ENCODE measurements at regions not wholly inside any gene's neighbourhood (a gene's known extent, or its start where the extent isn't known, plus 50 kb on each side); places are given as distances from the start of the nearest gene placed in this dataset.

DNA sequence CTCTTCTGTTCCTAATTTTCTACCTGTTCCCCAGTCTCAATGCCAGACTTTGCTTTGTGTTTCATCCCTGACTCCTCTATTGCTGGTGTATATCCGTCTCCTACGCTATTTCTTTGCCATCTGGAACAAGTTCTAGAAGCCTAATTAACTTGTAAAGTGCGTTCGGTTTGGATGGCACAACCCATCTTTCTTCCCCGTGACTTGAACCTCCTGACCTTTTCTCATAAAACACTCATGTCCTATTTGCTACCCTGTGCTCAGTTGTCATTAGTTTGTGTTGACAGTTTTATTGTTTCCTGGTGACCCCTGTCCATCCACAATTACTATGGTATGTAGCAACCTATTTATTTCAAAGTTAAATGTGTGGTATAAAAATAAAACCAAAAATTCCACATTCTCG, 323.5 kb downstream of the TLE4 start:
- ATAC-seq (no peak), DNase-seq (ENCODE audit: low spot score in 2 of 2) (no peak)
- H3K9me3 Mint-ChIP-seq, result no peaks in the 10 kb centered on the region
- no peaks in the 10 kb centered on the region for H3K36me3 Mint-ChIP-seq
- no peak overlapping the region for H3K27ac Mint-ChIP-seq
- no peaks in the 10 kb centered on the region for H3K4me1 Mint-ChIP-seq
- no peak overlapping the region for H3K4me3 Mint-ChIP-seq

DNA sequence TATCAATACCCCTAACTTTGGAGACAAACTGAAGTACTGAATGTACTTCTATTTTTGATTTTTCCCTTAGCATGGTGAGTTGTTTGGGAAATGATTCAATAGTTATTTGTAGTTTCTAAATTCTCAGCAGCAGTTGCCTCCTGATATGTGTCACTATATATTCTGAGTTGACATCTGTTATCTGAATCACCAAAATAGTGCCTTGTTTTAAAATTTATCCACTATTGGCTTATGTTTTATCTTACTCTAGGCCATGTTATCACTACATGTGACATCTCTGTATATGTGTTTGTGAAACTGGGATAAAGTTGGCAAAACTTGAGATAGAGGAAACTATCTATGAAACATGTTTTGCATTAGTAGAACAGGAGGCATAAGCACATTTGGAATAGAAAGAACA, 317.6 kb downstream of the TLE4 start:
- Mint-ChIP-seq H3K36me3 (no peaks in the 10 kb centered on the region), H3K4me3 (no peak overlapping the region), H3K9me3 (no peaks in the 10 kb centered on the region), H3K27ac (no peak overlapping the region), H3K4me1 (peaks cover 12% of the 10 kb centered on the region)
- no peak for ATAC-seq
- DNase-seq (ENCODE audit: low spot score in 2 of 2), result no peak

GRCh38 chr9:79885093-79885857, 313.5 kb downstream of the TLE4 start:
- no peaks in the 10 kb centered on the region for H3K9me3 Mint-ChIP-seq
- H3K36me3 Mint-ChIP-seq, result no peaks in the 10 kb centered on the region
- H3K4me3 Mint-ChIP-seq, result no peak overlapping the region
- ATAC-seq (no peak), DNase-seq (ENCODE audit: low spot score in 2 of 2) (no peak)
- H3K4me1 Mint-ChIP-seq, result peaks cover 44% of the 10 kb centered on the region
- H3K27ac Mint-ChIP-seq, result no peak overlapping the region

DNA sequence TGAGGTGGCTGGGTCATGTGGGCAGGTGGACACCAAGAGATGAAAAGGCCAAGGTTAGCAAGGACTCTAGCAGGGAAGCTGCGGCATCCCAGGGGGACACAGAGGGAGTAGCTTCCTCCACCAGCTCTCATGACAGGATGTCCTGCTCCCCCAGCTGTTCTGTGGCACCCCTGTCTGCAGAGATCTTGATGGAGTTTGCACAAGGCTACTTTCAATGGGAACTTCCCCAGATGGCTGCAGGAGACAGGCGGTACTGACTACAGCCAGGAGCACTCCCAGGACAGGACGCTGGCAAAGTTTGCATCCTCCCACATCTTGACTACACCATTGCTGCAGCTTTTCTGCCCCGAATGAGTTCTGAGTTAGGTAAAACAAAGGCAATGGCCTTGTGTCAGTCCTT, 312.8 kb downstream of the TLE4 start:
- DNase-seq (ENCODE audit: low spot score in 2 of 2), result no peak
- ATAC-seq, result no peak
- Mint-ChIP-seq H3K4me3 (no peak overlapping the region), H3K36me3 (no peaks in the 10 kb centered on the region), H3K27ac (no peak overlapping the region), H3K4me1 (peaks cover 44% of the 10 kb centered on the region), H3K9me3 (no peaks in the 10 kb centered on the region)

DNA sequence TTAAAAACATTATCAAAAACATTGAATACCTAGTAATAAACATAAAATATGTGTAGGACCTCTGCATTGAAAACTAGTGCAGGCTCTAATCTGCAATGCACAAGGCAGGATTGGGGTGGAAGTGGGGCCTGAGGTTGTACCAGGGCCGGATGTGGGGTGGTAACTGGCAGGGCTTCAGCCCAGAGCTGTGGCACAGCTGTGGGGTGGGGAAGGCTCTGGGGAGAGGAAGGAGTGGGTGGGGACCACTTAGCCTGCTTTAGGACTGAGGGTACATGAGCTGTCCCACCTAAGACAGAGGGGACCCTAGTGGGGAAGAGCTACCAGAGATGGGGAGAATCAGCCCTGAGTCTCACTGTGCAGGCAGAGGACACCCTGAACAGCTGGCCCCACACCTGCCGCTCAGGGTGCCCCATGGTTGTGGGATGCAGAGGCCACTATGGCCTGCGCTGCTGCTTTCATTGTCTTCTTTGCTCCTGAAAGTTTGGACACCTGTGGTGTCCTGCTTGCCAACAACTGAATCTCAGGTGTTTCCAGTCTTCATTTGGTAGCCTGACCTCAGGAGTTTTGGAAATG, 311.4 kb downstream of the TLE4 start:
- ATAC-seq (peak; percentile 97), DNase-seq (ENCODE audit: low spot score in 2 of 2) (peak; percentile 33 to 68)
- Mint-ChIP-seq H3K27ac (no peak overlapping the region), H3K4me1 (peaks cover 50% of the 10 kb centered on the region), H3K36me3 (no peaks in the 10 kb centered on the region), H3K4me3 (peak overlapping the region; percentile 39), H3K9me3 (no peaks in the 10 kb centered on the region)

DNA sequence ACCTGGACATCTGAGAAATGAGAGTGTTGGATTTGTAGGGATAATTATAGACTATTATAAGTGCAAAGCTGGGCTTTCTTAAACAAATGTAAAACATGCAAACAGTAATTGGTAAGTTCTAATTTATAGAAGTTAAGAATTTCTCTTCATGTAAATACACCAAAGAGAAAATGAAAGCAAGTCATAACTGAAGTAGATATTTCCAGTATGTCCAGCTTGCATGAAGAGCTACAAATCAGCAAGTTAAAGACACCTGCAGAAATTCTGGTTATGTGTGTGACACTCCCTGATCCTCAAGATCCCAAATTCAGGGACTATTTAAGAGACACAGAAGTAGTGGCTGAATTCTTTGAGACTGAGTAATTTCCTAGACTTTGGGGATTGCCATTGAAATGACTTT, 308.9 kb downstream of the TLE4 start:
- Mint-ChIP-seq H3K9me3 (no peaks in the 10 kb centered on the region), H3K4me1 (peaks cover 54% of the 10 kb centered on the region), H3K4me3 (no peak overlapping the region), H3K27ac (no peak overlapping the region), H3K36me3 (no peaks in the 10 kb centered on the region)
- ATAC-seq, result no peak
- DNase-seq (ENCODE audit: low spot score in 2 of 2), result no peak

- no peak overlapping the region for H3K27ac Mint-ChIP-seq
- H3K36me3 Mint-ChIP-seq, result no peaks in the 10 kb centered on the region
- no peak for DNase-seq (ENCODE audit: low spot score in 2 of 2)
- no peak for ATAC-seq
- H3K9me3 Mint-ChIP-seq, result no peaks in the 10 kb centered on the region
- H3K4me1 Mint-ChIP-seq, result peaks cover 29% of the 10 kb centered on the region
- no peak overlapping the region for H3K4me3 Mint-ChIP-seq
These were observed 306.3 kb downstream of the TLE4 start for GRCh38 chr9:79877943-79878602.

- Mint-ChIP-seq H3K4me3 (no peak overlapping the region), H3K9me3 (no peaks in the 10 kb centered on the region), H3K4me1 (peaks cover 22% of the 10 kb centered on the region), H3K36me3 (no peaks in the 10 kb centered on the region), H3K27ac (no peak overlapping the region)
- ATAC-seq (no peak), DNase-seq (ENCODE audit: low spot score in 2 of 2) (no peak)
These were observed 296.9 kb downstream of the TLE4 start for GRCh38 chr9:79868567-79869189.

- no peak for DNase-seq (ENCODE audit: low spot score in 2 of 2)
- peaks cover 22% of the 10 kb centered on the region for H3K4me1 Mint-ChIP-seq
- H3K27ac Mint-ChIP-seq, result no peak overlapping the region
- H3K36me3 Mint-ChIP-seq, result no peaks in the 10 kb centered on the region
- no peak overlapping the region for H3K4me3 Mint-ChIP-seq
- ATAC-seq, result no peak
- H3K9me3 Mint-ChIP-seq, result peaks cover 6% of the 10 kb centered on the region
These were observed 291.4 kb downstream of the TLE4 start for GRCh38 chr9:79862921-79863890.

- H3K36me3 Mint-ChIP-seq, result no peaks in the 10 kb centered on the region
- DNase-seq (ENCODE audit: low spot score in 2 of 2) (no peak), ATAC-seq (peak; percentile 76)
- H3K4me3 Mint-ChIP-seq, result no peak overlapping the region
- H3K27ac Mint-ChIP-seq, result peak overlapping the region; percentile 66
- peaks cover 6% of the 10 kb centered on the region for H3K9me3 Mint-ChIP-seq
- peaks cover 8% of the 10 kb centered on the region for H3K4me1 Mint-ChIP-seq
These were observed 286.7 kb downstream of the TLE4 start for GRCh38 chr9:79858508-79858907.

- DNase-seq (ENCODE audit: low spot score in 2 of 2) (no peak), ATAC-seq (no peak)
- H3K36me3 Mint-ChIP-seq, result no peaks in the 10 kb centered on the region
- no peak overlapping the region for H3K4me3 Mint-ChIP-seq
- peak overlapping the region; percentile 66 for H3K27ac Mint-ChIP-seq
- H3K4me1 Mint-ChIP-seq, result peaks cover 8% of the 10 kb centered on the region
- H3K9me3 Mint-ChIP-seq, result peaks cover 6% of the 10 kb centered on the region
These were observed 285.4 kb downstream of the TLE4 start for GRCh38 chr9:79857188-79857587.

- ATAC-seq (no peak), DNase-seq (ENCODE audit: low spot score in 2 of 2) (no peak)
- Mint-ChIP-seq H3K4me3 (no peak overlapping the region), H3K27ac (no peak overlapping the region), H3K4me1 (no peaks in the 10 kb centered on the region), H3K9me3 (peaks cover 13% of the 10 kb centered on the region), H3K36me3 (no peaks in the 10 kb centered on the region)
These were observed 275.3 kb downstream of the TLE4 start for GRCh38 chr9:79847074-79847473.

GRCh38 chr9:79829566-79830302, 258.0 kb downstream of the TLE4 start:
- ATAC-seq (no peak), DNase-seq (ENCODE audit: low spot score in 2 of 2) (no peak)
- Mint-ChIP-seq H3K27ac (no peak overlapping the region), H3K4me3 (no peak overlapping the region), H3K9me3 (no peaks in the 10 kb centered on the region), H3K4me1 (peaks cover 2% of the 10 kb centered on the region), H3K36me3 (no peaks in the 10 kb centered on the region)

GRCh38 chr9:79824265-79824664, 252.5 kb downstream of the TLE4 start:
- no peak for DNase-seq (ENCODE audit: low spot score in 2 of 2)
- peak; percentile 49 for ATAC-seq
- Mint-ChIP-seq H3K4me3 (no peak overlapping the region), H3K36me3 (no peaks in the 10 kb centered on the region), H3K27ac (no peak overlapping the region), H3K9me3 (peaks cover 2% of the 10 kb centered on the region), H3K4me1 (peaks cover 21% of the 10 kb centered on the region)

All from stimulated activated effector memory CD8-positive, alpha-beta T cell treated with anti-CD3 and anti-CD28 coated beads, Interleukin-12 subunit alpha, Interleukin-12 subunit beta, amount 100 ng/mL, for 72 hours (primary cell).